H9 (cell line): ENCODE measurements at regions not wholly inside any gene's neighbourhood (a gene's known extent, or its start where the extent isn't known, plus 50 kb on each side); places are given as distances from the start of the nearest gene placed in this dataset.
"Not testable (repeated sequence)": the region's sequence is repeated elsewhere in the genome, so short reads cannot be mapped to it uniquely, and the experiment has no call there.

ENCODE experiments used
- DNase-seq: peaks from one replicate; pipeline ENCODE4 v3.0.0-alpha.2; 2017
- H2AFZ ChIP-seq: one replicate; pipeline ENCODE4 v1.6.1; 2013; ENCODE audit warnings: mild to moderate bottlenecking, low read length, control low read depth, moderate library complexity
- H2AK5ac ChIP-seq: 2 replicates; pipeline ENCODE4 v1.6.1; 2013; ENCODE audit warnings: low read length, control low read depth, mixed read lengths; ENCODE audit not compliant: insufficient read length
- H2BK120ac ChIP-seq: one replicate; pipeline ENCODE4 v1.6.1; 2013; ENCODE audit warnings: low read depth, mild to moderate bottlenecking, low read length, control low read depth, inconsistent platforms; ENCODE audit not compliant: poor library complexity, severe bottlenecking
- H2BK12ac ChIP-seq: 2 replicates; pipeline ENCODE4 v1.6.1; 2013; ENCODE audit warnings: low read length, control low read depth, mixed read lengths, low read depth; ENCODE audit not compliant: insufficient read length
- H2BK15ac ChIP-seq: 2 replicates; pipeline ENCODE4 v1.6.1; 2013; ENCODE audit warnings: low read depth, low read length, control low read depth
- H2BK20ac ChIP-seq: one replicate; pipeline ENCODE4 v1.6.1; 2013; ENCODE audit warnings: low read depth, mild to moderate bottlenecking, low read length, control low read depth, inconsistent platforms; ENCODE audit not compliant: poor library complexity, severe bottlenecking
- H2BK5ac ChIP-seq: 2 replicates; pipeline ENCODE4 v1.6.1; 2013; ENCODE audit warnings: low read length, control low read depth, mixed read lengths; ENCODE audit not compliant: insufficient read length
- H3K14ac ChIP-seq: 2 replicates; pipeline ENCODE4 v1.6.1; 2013; ENCODE audit warnings: low read length, control low read depth; ENCODE audit not compliant: insufficient read depth
- H3K18ac ChIP-seq: 2 replicates; pipeline ENCODE4 v1.6.1; 2013; ENCODE audit warnings: low read depth, mild to moderate bottlenecking, mixed read lengths, low read length, control low read depth; ENCODE audit not compliant: insufficient read length
- H3K23ac ChIP-seq: 2 replicates; pipeline ENCODE4 v1.6.1; 2013; ENCODE audit warnings: low read length, control low read depth, mixed read lengths, low read depth; ENCODE audit not compliant: insufficient read length
- H3K23me2 ChIP-seq: 2 replicates; pipeline ENCODE4 v1.6.1; 2013; ENCODE audit warnings: low read depth, mild to moderate bottlenecking, mixed read lengths, low read length, control low read depth; ENCODE audit not compliant: insufficient read length, poor library complexity, severe bottlenecking
- H3K27ac ChIP-seq: 2 replicates; pipeline ENCODE4 v1.5.1; 2013; ENCODE audit warnings: low read length, control low read depth, mixed read lengths, low read depth; ENCODE audit not compliant: insufficient read length
- H3K27me3 ChIP-seq: 2 replicates; pipeline ENCODE4 v1.6.1; 2013; ENCODE audit warnings: low read length, control low read depth, inconsistent platforms; ENCODE audit not compliant: insufficient read depth
- H3K4ac ChIP-seq: 2 replicates; pipeline ENCODE4 v1.6.1; 2013; ENCODE audit warnings: low read depth, mild to moderate bottlenecking, control low read depth, inconsistent platforms, low read length, moderate library complexity
- H3K4me1 ChIP-seq: 2 replicates; pipeline ENCODE4 v1.6.1; 2013; ENCODE audit warnings: low read length, control low read depth, inconsistent platforms; ENCODE audit not compliant: insufficient read depth
- H3K4me2 ChIP-seq: 2 replicates; pipeline ENCODE4 v1.6.1; 2013; ENCODE audit warnings: low read length, control low read depth, mixed read lengths; ENCODE audit not compliant: insufficient read length, insufficient read depth
- H3K56ac ChIP-seq: 2 replicates; pipeline ENCODE4 v1.6.1; 2013; ENCODE audit warnings: low read depth, mild to moderate bottlenecking, mixed read lengths, low read length, control low read depth; ENCODE audit not compliant: insufficient read length
- H3K79me1 ChIP-seq: 2 replicates; pipeline ENCODE4 v1.6.1; 2013; ENCODE audit warnings: low read depth, mild to moderate bottlenecking, moderate library complexity, low read length, control low read depth, inconsistent platforms; ENCODE audit not compliant: insufficient read depth, poor library complexity, severe bottlenecking
- H3K79me2 ChIP-seq: 2 replicates; pipeline ENCODE4 v1.6.1; 2013; ENCODE audit warnings: low read length, control low read depth, inconsistent platforms; ENCODE audit not compliant: insufficient read depth
- H3K9ac ChIP-seq: 2 replicates; pipeline ENCODE4 v1.6.1; 2013; ENCODE audit warnings: low read length, control low read depth, mixed read lengths; ENCODE audit not compliant: insufficient read length; ENCODE audit errors: extremely low read depth
- H3K9me3 ChIP-seq: one replicate; pipeline ENCODE4 v1.6.1; 2013; ENCODE audit warnings: low read depth, low read length, inconsistent platforms; ENCODE audit not compliant: control insufficient read depth
- H3T11ph ChIP-seq: one replicate; pipeline ENCODE4 v1.6.1; 2013; ENCODE audit warnings: mild to moderate bottlenecking, low read length, control low read depth, inconsistent platforms
- H4K20me1 ChIP-seq: one replicate; pipeline ENCODE4 v1.6.1; 2013; ENCODE audit not compliant: control insufficient read depth, insufficient read length, insufficient read depth
- H4K5ac ChIP-seq: 2 replicates; pipeline ENCODE4 v1.6.1; 2013; ENCODE audit warnings: low read depth, mild to moderate bottlenecking, mixed read lengths, low read length, control low read depth; ENCODE audit not compliant: insufficient read length
- H4K8ac ChIP-seq: replicated peaks from 2 replicates; pipeline ENCODE4 v1.6.1; 2013; ENCODE audit warnings: low read length, control low read depth, mixed read lengths, low read depth; ENCODE audit not compliant: insufficient read length
- H4K91ac ChIP-seq: 2 replicates; pipeline ENCODE4 v1.6.1; 2013; ENCODE audit warnings: low read depth, mild to moderate bottlenecking, moderate library complexity, mixed read lengths, low read length, control low read depth; ENCODE audit not compliant: insufficient read length
- H3K27ac Mint-ChIP-seq, 3 experiments: 2 replicates in 2 of 3; 3 replicates in 1 of 3; pipeline ENCODE4 v1.8.0; 2020 to 2021; ENCODE audit warnings: mixed read lengths in 3 of 3, mild to moderate bottlenecking in 1 of 3, moderate library complexity in 1 of 3
- H3K27me3 Mint-ChIP-seq: 2 replicates; pipeline ENCODE4 v1.8.0; 2021; ENCODE audit warnings: low read depth, mild to moderate bottlenecking, moderate library complexity, mixed read lengths
- H3K36me3 Mint-ChIP-seq, 3 experiments: 2 replicates in 2 of 3; 3 replicates in 1 of 3; pipeline ENCODE4 v1.8.0; 2020 to 2021; ENCODE audit warnings: low read depth in 3 of 3, mixed read lengths in 3 of 3; ENCODE audit not compliant: insufficient read depth in 1 of 3
- H3K4me1 Mint-ChIP-seq, 2 experiments: 2 replicates each; pipeline ENCODE4 v1.8.0; 2020; ENCODE audit warnings: mixed read lengths in 2 of 2
- H3K4me3 Mint-ChIP-seq, 2 experiments: 2 replicates in 1 of 2; 3 replicates in 1 of 2; pipeline ENCODE4 v1.8.0; 2020 to 2021; ENCODE audit warnings: mild to moderate bottlenecking in 2 of 2, mixed read lengths in 2 of 2, moderate library complexity in 1 of 2
- H3K9me3 Mint-ChIP-seq, 2 experiments: 2 replicates in 1 of 2; 3 replicates in 1 of 2; pipeline ENCODE4 v1.8.0; 2020; ENCODE audit warnings: mild to moderate bottlenecking in 2 of 2, mixed read lengths in 2 of 2, moderate library complexity in 1 of 2
- WGBS: extraction: QIAGEN DNeasy Blood & Tissue Kit; methylation state at CpG from one replicate; pipeline ENCODE4 v1.1.7; 2013; ENCODE audit warnings: missing lambda C conversion rate, low lambda C conversion rate, mixed read lengths; ENCODE audit not compliant: insufficient read length; ENCODE audit errors: extremely low coverage; 5-methylcytosine and 5-hydroxymethylcytosine counted together

DNA sequence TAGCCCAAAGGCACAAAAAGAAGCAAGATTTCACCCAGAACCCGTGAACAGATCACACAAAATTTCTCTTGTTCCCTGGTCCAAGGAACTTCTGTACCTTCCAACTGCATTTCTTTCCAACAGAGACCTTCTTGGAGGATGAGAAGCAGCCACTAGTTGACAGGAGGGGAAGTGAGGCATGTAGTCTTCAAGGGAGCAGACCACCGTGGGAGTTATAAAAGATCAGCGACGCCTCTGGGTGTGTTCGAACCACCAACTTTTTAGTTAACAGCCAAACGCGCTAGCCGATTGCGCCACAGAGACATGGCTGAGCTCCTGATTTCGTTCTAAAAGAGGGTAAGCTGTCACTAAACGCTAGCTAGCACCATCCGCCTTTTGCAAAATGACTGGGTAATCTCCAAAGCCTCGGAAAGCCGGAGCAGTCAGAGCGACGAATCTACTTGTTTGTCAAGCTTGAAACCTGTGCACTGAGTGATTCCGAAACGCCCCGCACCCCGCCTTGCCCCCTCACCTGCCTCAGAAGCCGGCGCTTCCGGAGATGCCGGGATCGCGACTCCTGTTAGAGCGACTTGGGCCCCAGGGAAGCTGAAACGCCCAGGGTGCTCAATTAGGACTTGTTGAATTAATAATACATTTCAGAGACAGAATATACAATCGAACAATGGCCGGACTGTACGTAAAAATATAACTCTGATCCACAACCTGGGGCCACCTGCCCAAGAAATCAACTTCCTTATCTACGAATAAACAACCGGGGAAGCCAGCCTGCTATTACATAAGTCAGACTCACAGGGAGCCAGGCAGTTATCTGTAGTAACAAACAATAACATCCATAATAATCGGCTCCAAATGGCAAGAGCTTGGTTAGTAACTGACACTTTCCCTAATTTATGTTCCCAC is 140.1 kb downstream of the FAM72C start:
- not testable (repeated sequence) for H3T11ph ChIP-seq, H2BK20ac ChIP-seq, H4K8ac ChIP-seq, H3K9me3 ChIP-seq, H2BK5ac ChIP-seq, H3K56ac ChIP-seq, H3K9ac ChIP-seq, DNase-seq, H3K18ac ChIP-seq, H3K4me2 ChIP-seq, H2AFZ ChIP-seq, H4K5ac ChIP-seq, H2BK120ac ChIP-seq, H3K79me1 ChIP-seq, H2AK5ac ChIP-seq, H3K27me3 Mint-ChIP-seq, H3K27me3 ChIP-seq, H3K79me2 ChIP-seq, H3K4ac ChIP-seq, H3K27ac Mint-ChIP-seq, H3K27ac ChIP-seq, H3K4me1 ChIP-seq, H4K20me1 ChIP-seq, H4K91ac ChIP-seq, H3K23ac ChIP-seq, H3K36me3 Mint-ChIP-seq, H3K14ac ChIP-seq, H2BK12ac ChIP-seq, H2BK15ac ChIP-seq, H3K23me2 ChIP-seq, H3K4me1 Mint-ChIP-seq, H3K4me3 Mint-ChIP-seq
- peaks cover 7 to 13% of the 10 kb centered on the region in 2 experiments; a peak in 3 of 5 replicates for H3K9me3 Mint-ChIP-seq
- no CpG with 5 or more reads among the region's 34 CpGs for WGBS

DNA sequence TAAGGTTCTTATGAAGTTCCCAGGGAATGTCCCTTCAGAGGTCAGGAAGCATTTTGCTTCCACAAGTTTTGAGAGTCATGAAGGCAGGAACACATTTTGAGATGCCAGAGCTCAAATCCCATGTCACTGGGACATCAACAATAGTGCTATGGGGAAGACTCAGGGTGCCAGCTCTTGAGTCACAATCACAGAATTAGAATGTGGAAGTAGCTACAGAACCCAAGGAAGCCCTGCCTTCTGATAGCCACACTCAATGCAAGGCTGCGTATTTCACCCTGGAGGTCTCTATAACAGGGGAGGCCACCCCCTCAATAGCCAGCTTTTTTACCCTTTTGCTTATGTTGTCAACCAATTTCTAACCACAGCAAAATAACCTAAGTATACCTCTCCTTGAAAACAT is 145.6 kb downstream of the FAM72C start:
- not testable (repeated sequence) for H3K9me3 Mint-ChIP-seq, H2BK120ac ChIP-seq, H2AK5ac ChIP-seq, H2AFZ ChIP-seq, H4K8ac ChIP-seq, H3K27me3 Mint-ChIP-seq, H3K18ac ChIP-seq, H2BK12ac ChIP-seq, H2BK5ac ChIP-seq, H3K4me2 ChIP-seq, H3K79me2 ChIP-seq, H3K23ac ChIP-seq, H2BK15ac ChIP-seq, H3K27me3 ChIP-seq, H3K23me2 ChIP-seq, H3K27ac Mint-ChIP-seq, H3K4me3 Mint-ChIP-seq, H3K9ac ChIP-seq, H2BK20ac ChIP-seq, H4K20me1 ChIP-seq, H3T11ph ChIP-seq, H3K56ac ChIP-seq, H3K9me3 ChIP-seq, H4K91ac ChIP-seq, H3K14ac ChIP-seq, DNase-seq, H3K4me1 Mint-ChIP-seq, H3K4ac ChIP-seq, H3K36me3 Mint-ChIP-seq, H3K79me1 ChIP-seq, H3K4me1 ChIP-seq, H3K27ac ChIP-seq, H4K5ac ChIP-seq
- no CpG with 5 or more reads among the region's 1 CpG for WGBS
